Testis (tissue), 2 donors: ENCODE measurements at regions not wholly inside any gene's neighbourhood (a gene's known extent, or its start where the extent isn't known, plus 50 kb on each side); places are given as distances from the start of the nearest gene placed in this dataset.

Experiments
- POLR2A ChIP-seq: fragments of 450-650 bp; IDR thresholded peaks from one replicate; pipeline ENCODE4 v1.6.1; 2017; ENCODE audit warnings: antibody characterized with exemption, mild to moderate bottlenecking, moderate library complexity
- TF ChIP-seq, protein P1 (sequence below), 3 experiments: fragments of 450-650 bp in 2 of 3; fragments of 200-600 bp in 1 of 3; sonication (generic) in 1 of 3; IDR thresholded peaks; one replicate each; pipeline ENCODE4 v1.5.1; 2016 to 2019; ENCODE audit warnings: antibody characterized with exemption in 3 of 3, mild to moderate bottlenecking in 2 of 3, moderate library complexity in 1 of 3

DNA sequence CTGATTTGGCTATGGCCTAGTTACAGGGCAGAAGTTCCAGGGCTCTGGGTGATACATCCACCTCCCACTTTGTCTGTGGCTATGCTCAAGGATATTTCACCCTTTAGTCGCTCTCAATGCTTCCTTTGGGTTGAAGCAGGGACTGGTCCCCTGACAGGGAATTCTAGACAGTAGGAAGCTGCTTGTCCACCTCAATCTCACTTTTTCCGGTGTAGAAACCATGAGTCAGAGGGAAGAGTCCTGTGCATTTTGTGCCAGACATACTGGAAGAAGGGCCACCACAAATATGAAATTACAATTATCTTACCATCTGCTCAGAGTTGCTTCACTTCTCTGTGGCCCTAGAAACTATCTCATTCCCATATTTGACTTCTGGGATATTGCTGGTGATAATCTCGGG lies 413.7 kb upstream of the FAT3 start:
- TF ChIP-seq, protein P1, sequence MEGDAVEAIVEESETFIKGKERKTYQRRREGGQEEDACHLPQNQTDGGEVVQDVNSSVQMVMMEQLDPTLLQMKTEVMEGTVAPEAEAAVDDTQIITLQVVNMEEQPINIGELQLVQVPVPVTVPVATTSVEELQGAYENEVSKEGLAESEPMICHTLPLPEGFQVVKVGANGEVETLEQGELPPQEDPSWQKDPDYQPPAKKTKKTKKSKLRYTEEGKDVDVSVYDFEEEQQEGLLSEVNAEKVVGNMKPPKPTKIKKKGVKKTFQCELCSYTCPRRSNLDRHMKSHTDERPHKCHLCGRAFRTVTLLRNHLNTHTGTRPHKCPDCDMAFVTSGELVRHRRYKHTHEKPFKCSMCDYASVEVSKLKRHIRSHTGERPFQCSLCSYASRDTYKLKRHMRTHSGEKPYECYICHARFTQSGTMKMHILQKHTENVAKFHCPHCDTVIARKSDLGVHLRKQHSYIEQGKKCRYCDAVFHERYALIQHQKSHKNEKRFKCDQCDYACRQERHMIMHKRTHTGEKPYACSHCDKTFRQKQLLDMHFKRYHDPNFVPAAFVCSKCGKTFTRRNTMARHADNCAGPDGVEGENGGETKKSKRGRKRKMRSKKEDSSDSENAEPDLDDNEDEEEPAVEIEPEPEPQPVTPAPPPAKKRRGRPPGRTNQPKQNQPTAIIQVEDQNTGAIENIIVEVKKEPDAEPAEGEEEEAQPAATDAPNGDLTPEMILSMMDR (IDR thresholded peaks at IDR 0.05) = no peak
- no peak for TF ChIP-seq POLR2A
